GDM1 (cell line): ENCODE measurements at regions not wholly inside any gene's neighbourhood (a gene's known extent, or its start where the extent isn't known, plus 50 kb on each side); places are given as distances from the start of the nearest gene placed in this dataset.
"Not testable (repeated sequence)": the region's sequence is repeated elsewhere in the genome, so short reads cannot be mapped to it uniquely, and the experiment has no call there.

Experiments used
- DNase-seq: peaks from one replicate; lab custom pipeline; 2025; lab: John Stamatoyannopoulos, UW

DNA sequence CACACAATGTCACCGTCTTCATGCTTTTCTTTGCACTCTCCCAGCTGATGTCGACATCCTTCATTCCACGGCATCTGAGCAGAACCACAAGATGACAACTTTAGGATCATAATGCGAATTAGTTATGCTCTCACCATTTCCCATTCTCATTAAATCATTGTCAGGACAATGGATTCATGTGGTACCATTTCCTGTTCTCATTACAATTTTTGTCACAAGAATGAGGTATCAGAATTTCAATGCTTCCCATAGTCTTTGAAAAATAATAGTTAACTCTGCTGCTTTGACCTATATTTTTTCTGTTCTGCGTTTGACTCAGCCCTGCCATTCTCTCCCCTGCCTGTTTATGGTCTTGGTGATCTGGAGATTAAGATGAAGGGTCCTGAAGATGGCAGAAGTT lies 175.7 kb upstream of the MDFIC2 start:
- DNase-seq = no peak

GRCh38 chr3:70486414-70487017 lies 174.1 kb upstream of the MDFIC2 start:
- no peak for DNase-seq

DNA sequence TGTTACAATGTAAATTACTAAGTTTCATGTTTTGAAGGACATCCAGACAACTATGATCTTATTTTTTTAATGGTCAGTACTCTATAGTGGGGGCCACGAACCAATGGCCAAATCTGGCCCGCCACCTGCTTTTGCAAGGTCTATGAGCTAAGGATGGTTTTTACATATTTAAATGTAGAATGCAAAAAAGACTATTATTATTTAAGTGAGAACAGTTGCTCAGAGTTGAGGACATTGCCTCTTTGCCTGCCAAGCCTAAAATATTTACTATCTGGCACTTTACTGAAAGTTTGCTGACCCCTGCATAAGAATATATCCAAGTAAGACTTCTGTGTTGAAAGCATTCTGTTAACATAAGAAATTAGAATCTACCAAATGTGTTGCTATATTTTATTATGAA lies 163.7 kb upstream of the MDFIC2 start:
- DNase-seq = no peak

DNA sequence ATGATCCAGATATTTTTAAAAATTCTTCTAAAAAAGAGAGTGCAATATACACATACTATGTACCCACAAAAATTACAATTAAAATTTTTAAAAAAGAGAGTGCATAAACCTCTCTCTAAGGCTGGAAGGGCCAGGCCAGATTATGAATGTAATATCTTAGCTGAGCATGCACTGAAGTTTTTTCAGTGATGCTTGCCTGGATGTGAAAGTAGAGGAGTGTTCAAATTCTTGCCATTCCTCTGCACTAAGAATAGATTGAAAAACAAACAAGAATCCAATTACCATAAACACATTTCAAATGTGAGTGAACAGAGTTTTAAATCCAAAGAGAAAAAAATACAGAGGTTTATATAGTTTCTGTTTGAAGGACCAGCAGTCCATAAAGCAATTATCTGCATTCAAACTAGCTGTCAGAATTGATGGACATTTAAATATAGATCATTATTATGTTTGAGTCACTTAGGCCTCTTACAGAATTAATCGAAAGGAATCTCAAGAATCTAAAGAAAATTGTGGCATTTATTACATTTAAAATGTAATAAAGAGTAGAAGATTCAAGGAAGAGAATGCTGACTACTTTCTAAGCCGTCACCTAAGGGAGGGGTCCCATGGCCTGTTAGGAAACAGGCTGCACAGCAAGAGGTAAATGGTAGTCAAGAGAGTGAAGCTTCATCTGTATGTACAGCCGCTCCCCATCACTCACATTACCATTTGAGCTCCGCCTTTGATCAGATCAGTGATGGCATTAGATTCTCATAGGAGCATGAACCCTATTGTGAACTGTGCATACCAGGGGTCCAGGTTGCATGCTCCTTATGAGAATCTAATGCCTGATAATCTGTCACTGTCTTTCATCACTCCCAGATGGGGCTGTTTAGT lies 159.3 kb upstream of the MDFIC2 start:
- no peak for DNase-seq

DNA sequence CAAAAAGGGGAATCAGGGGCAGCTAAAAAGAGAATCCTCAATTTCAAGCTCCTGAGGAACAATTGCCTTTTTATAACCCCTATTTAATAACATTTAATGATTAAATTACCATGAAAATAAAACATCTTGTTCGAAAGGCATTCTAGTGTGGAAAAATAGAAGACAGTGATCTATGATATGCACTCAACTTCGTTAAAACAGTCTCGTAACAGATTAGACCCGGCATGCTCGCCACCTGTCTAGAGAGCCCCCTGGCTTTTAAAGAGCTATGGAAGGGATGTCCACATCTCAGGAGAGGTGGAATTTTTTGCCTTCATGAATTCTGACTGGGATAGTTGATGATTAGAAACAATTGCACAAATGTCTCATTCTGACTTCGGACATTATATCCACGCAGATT lies 153.7 kb upstream of the MDFIC2 start:
- DNase-seq = no peak

DNA sequence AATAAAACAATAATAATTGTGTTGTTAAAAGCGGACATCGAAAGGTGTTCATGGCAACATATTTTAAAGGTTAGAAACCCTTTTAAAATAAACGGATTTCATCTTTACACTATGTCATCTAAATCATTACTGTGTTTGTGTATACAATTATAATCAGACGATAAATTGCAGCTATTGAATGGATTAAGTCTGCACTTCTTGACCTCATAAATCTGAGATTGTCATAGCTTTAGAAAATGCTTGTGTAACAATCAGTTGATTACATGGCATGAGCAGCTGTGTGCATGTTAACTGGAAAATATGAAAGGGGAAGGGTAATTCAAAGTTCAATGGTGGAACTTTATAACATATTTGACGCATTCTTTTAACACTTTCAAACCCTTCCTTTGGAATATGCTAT lies 152.4 kb upstream of the MDFIC2 start:
- no peak for DNase-seq

DNA sequence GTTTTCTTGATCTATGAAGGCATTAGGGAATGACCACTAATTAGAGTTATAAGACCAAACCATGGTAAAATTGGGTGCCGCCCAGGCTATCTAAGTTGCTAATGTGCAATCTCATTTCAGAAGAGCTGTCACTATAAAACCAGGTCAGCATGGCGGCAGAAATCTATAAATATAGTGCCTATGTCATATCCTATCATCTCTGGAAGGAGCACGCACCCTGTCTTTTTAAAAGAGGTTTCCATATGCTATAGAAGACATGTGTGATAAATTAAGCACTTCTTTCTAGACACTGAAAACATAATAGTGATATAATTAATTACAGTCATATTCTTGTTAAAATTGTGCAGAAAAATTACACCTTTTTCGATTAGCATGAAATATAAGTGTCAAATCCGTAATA lies 152.0 kb upstream of the MDFIC2 start:
- no peak for DNase-seq

DNA sequence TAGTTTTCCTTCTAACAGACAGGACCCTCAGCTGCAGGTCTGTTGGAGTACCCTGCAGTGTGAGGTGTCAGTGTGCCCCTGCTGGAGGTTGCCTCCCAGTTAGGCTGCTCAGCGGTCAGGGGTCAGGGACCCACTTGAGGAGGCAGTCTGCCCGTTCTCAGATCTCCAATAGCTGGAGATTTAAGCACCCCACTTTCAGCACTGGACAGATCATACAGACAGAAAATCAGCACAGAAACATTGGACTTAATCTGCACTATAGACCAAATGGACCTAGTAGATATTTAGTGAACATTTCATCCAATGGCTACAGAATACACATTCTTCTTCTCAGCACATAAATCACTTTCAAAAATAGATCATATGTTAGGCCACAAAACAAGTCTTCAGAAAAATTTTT lies 137.8 kb upstream of the MDFIC2 start:
- not testable (repeated sequence) for DNase-seq

- not testable (repeated sequence) for DNase-seq
These were observed 123.0 kb upstream of the MDFIC2 start for GRCh38 chr3:70435422-70435821.

DNA sequence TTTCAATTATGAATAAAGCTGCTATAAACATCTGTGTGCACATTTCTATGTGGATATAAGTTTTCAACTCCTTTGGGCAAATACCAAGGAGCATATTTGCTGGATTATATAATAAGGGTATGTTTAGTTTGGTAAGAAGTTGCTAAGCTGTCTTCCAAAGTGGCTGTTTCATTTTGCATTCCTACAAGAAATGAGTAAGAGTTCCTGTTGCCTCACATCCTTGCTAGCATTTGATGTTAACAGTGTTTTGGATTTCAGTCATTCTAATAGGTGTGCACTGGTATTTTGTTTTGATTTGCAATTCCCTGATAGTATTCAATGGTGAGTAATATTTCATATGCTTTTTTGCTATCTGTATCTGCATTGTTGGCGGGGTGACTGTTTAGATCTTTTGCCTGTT lies 120.7 kb upstream of the MDFIC2 start:
- DNase-seq = no peak

- DNase-seq = no peak
These were observed 119.5 kb upstream of the MDFIC2 start for GRCh38 chr3:70431911-70432310.

- no peak for DNase-seq
These were observed 113.6 kb upstream of the MDFIC2 start for GRCh38 chr3:70426071-70426470.

GRCh38 chr3:70421506-70421905 lies 109.1 kb upstream of the MDFIC2 start:
- no peak for DNase-seq

- DNase-seq = no peak
These were observed 96.6 kb upstream of the MDFIC2 start for GRCh38 chr3:70409018-70409417.

DNA sequence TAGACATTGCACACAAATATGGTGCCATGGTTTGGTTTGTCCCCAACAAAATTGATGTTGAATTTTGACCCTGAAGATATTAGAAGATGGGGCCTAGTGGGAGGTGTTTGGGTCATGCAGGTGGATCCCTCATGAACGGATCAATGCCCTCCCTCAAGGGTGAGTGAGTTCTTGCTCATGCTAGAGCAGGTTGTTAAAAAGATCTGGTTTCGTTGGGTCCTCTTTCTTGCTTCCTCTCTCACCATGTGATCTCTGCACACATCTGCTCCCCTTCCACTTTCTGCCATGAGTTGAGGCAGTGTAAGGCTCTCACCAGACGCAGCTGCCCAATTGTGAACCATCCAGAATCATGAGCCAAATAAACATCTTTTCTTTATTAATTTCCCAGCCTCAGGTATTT lies 87.8 kb upstream of the MDFIC2 start:
- no peak for DNase-seq

GRCh38 chr3:70393881-70394612 lies 81.6 kb upstream of the MDFIC2 start:
- no peak for DNase-seq

DNA sequence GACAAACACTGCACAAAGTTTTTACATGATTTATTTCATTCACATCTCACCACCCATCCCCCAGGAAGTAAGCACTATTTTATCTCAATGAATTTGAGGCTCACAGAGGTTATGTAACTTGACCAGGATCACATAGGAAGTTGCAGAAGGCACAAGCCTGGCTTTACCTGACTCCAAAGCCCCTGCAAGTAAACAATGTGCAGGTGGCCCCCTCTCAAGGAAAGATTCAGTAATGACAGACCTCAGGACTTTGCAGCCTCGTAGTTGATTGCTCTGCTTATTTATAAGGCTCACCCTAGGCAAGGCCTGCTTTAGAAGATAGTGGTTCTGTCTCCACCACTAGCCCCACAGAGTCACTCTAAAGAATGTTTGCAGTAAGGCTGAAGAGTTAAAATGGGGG lies 79.8 kb upstream of the MDFIC2 start:
- DNase-seq = no peak

GRCh38 chr3:70387889-70388288 lies 75.5 kb upstream of the MDFIC2 start:
- no peak for DNase-seq

DNA sequence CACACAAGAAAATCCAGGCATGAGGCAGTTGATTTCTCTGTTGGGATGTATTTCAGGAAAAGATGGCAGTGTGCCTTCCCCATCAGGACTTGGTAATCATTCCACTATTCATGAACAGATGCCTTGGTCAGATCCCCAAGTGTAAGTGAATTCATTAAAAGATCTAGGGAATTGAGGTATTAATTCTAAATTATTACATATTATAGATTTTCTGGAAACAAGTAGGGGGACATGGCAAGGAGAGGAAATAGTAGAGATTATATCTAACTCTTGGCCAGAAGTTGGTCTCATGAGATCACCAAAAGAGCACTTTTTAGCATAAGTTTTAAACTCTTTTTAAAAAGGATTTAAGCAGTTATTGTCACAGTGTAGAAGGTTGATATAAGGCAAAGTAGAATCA lies 74.4 kb upstream of the MDFIC2 start:
- no peak for DNase-seq

DNA sequence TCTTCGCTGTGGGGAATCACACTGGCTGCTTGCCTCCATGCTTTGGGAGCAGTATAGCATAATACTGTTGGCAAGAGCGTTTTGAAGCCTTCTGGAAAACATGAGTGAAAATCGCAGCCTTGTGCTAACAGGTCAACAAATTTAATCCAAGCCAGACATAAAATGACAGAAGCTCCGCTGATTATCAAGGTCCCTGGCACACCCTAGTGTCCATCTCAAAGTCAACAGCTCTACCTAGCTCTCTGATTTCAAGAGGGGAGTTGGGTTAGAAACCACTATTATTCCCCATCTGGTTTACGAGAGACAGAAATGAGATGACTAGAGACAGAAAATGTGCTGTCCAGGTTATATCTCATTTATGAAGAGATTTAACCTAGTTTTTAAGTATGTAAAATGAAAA lies 73.6 kb upstream of the MDFIC2 start:
- no peak for DNase-seq

- no peak for DNase-seq
These were observed 71.0 kb upstream of the MDFIC2 start for GRCh38 chr3:70383360-70383831.

- DNase-seq = no peak
These were observed 61.7 kb upstream of the MDFIC2 start for GRCh38 chr3:70374179-70374578.
